ENCODE measurements at regions not wholly inside any gene's neighbourhood (a gene's known extent, or its start where the extent isn't known, plus 50 kb on each side); places are given as distances from the start of the nearest gene placed in this dataset.

DNA sequence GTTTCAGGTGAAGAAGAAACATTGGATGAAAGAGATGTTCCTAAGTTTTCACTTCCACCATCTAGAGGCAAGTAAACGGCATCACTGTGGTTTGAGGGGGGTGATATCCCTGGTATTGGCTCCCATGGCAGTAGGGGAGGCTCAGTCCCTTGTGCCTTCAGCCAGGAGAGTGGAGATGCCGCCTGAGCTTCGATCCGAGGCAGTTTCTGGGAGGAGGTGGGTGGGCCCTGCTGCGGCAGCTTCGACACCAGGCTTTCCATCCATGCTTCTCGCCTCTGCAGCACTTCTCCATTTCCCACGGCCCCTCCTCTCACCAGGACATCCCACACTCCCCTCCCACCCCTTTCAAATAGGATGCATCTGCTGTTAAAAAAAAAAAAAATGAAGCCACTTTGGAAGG lies 258.3 kb downstream of the GADD45G start (continued):
- TF ChIP-seq RAD21 (IDR thresholded peaks at IDR 0.05; ENCODE audit: low read length), result no peak
- no peak for TF ChIP-seq YY1 (IDR thresholded peaks at IDR 0.05; ENCODE audit: low read depth)
- no peak for TF ChIP-seq MEF2A (IDR thresholded peaks at IDR 0.05; ENCODE audit: borderline replicate concordance, low read depth)
- no peak for TF ChIP-seq ELF1 (IDR thresholded peaks at IDR 0.05)
- no peak for TF ChIP-seq NFIC (IDR thresholded peaks at IDR 0.05; ENCODE audit: borderline replicate concordance)
- no peak for TF ChIP-seq MXI1 (IDR thresholded peaks at IDR 0.05; ENCODE audit: low read depth, low read length)
- TF ChIP-seq, protein P1, sequence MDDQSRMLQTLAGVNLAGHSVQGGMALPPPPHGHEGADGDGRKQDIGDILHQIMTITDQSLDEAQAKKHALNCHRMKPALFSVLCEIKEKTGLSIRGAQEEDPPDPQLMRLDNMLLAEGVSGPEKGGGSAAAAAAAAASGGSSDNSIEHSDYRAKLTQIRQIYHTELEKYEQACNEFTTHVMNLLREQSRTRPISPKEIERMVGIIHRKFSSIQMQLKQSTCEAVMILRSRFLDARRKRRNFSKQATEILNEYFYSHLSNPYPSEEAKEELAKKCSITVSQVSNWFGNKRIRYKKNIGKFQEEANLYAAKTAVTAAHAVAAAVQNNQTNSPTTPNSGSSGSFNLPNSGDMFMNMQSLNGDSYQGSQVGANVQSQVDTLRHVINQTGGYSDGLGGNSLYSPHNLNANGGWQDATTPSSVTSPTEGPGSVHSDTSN (IDR thresholded peaks at IDR 0.05), result no peak
- TF ChIP-seq, protein P2, sequence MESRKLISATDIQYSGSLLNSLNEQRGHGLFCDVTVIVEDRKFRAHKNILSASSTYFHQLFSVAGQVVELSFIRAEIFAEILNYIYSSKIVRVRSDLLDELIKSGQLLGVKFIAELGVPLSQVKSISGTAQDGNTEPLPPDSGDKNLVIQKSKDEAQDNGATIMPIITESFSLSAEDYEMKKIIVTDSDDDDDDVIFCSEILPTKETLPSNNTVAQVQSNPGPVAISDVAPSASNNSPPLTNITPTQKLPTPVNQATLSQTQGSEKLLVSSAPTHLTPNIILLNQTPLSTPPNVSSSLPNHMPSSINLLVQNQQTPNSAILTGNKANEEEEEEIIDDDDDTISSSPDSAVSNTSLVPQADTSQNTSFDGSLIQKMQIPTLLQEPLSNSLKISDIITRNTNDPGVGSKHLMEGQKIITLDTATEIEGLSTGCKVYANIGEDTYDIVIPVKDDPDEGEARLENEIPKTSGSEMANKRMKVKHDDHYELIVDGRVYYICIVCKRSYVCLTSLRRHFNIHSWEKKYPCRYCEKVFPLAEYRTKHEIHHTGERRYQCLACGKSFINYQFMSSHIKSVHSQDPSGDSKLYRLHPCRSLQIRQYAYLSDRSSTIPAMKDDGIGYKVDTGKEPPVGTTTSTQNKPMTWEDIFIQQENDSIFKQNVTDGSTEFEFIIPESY (IDR thresholded peaks at IDR 0.05; ENCODE audit: borderline replicate concordance, low read depth), result no peak
- TF ChIP-seq, protein P3, sequence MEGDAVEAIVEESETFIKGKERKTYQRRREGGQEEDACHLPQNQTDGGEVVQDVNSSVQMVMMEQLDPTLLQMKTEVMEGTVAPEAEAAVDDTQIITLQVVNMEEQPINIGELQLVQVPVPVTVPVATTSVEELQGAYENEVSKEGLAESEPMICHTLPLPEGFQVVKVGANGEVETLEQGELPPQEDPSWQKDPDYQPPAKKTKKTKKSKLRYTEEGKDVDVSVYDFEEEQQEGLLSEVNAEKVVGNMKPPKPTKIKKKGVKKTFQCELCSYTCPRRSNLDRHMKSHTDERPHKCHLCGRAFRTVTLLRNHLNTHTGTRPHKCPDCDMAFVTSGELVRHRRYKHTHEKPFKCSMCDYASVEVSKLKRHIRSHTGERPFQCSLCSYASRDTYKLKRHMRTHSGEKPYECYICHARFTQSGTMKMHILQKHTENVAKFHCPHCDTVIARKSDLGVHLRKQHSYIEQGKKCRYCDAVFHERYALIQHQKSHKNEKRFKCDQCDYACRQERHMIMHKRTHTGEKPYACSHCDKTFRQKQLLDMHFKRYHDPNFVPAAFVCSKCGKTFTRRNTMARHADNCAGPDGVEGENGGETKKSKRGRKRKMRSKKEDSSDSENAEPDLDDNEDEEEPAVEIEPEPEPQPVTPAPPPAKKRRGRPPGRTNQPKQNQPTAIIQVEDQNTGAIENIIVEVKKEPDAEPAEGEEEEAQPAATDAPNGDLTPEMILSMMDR (IDR thresholded peaks at IDR 0.05), result no peak

DNA sequence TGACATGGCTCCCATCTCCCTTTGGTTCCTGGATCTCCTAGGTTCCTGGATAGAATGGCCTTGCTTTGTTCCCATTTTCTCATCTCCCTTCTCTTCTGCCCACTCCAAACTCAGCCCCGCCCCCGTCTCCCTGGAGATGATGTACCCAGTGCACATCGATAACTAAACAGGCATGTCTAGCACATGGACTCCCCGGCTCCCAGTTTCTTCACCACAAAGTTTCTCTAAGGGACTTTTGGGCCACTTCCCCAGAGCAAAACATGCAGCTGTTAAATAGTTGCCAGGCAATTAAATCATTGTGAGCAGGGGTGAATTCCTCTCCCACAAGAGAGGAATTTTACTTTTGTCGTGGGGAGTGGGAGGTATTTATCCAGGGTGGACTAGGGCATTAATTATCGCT lies 259.0 kb downstream of the GADD45G start:
- CTCF ChIA-PET, result interaction anchor here (1.0 to 1.4 kb wide), 3 partner anchors 12 to 266 kb away, joined by 3 to 4 read pairs (median 3); no protein-coding TSS in a partner anchor
- H3K4me3 ChIP-seq (ENCODE audit: low read depth in 2 of 2, low read length in 1 of 2), result no peak overlapping the region
- H3K9me3 ChIP-seq, result no peaks in the 10 kb centered on the region
- H3K27me3 ChIP-seq (ENCODE audit: insufficient read depth), result no peaks in the 10 kb centered on the region
- H3K79me2 ChIP-seq (ENCODE audit: insufficient read depth), result no peaks in the 10 kb centered on the region
- no peaks in the 10 kb centered on the region for H4K20me1 ChIP-seq (ENCODE audit: insufficient read depth)
- TF ChIP-seq TEAD4 (IDR thresholded peaks at IDR 0.05; ENCODE audit: borderline replicate concordance, insufficient read depth), result no peak
- no peak for TF ChIP-seq SMC3 (IDR thresholded peaks at IDR 0.05; ENCODE audit: low read depth, low read length)
- no peak for TF ChIP-seq CHD2 (IDR thresholded peaks at IDR 0.05; ENCODE audit: low read length, partially characterized antibody)
- TF ChIP-seq MXI1 (IDR thresholded peaks at IDR 0.05; ENCODE audit: low read depth, low read length), result no peak
- TF ChIP-seq RXRA (IDR thresholded peaks at IDR 0.05; ENCODE audit: borderline replicate concordance, low read depth), result no peak
- TF ChIP-seq, protein P4, sequence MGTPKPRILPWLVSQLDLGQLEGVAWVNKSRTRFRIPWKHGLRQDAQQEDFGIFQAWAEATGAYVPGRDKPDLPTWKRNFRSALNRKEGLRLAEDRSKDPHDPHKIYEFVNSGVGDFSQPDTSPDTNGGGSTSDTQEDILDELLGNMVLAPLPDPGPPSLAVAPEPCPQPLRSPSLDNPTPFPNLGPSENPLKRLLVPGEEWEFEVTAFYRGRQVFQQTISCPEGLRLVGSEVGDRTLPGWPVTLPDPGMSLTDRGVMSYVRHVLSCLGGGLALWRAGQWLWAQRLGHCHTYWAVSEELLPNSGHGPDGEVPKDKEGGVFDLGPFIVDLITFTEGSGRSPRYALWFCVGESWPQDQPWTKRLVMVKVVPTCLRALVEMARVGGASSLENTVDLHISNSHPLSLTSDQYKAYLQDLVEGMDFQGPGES (IDR thresholded peaks at IDR 0.05; ENCODE audit: low read depth, low read length), result no peak
- TF ChIP-seq, protein P5, sequence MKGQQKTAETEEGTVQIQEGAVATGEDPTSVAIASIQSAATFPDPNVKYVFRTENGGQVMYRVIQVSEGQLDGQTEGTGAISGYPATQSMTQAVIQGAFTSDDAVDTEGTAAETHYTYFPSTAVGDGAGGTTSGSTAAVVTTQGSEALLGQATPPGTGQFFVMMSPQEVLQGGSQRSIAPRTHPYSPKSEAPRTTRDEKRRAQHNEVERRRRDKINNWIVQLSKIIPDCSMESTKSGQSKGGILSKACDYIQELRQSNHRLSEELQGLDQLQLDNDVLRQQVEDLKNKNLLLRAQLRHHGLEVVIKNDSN (IDR thresholded peaks at IDR 0.05; ENCODE audit: borderline replicate concordance, low read depth), result no peak
- H3K4me1 ChIP-seq (ENCODE audit: control insufficient read depth in 1 of 2, insufficient read depth in 2 of 2, low read depth in 1 of 2, low read length in 1 of 2), result peaks cover 0 to 3% of the 10 kb centered on the region in 2 experiments; a peak in 1 of 4 replicates
- H3K9me2 ChIP-seq, result no peaks in the 10 kb centered on the region
- no peaks in the 10 kb centered on the region for H3F3A ChIP-seq (replicated peaks; ENCODE audit: insufficient read depth)
- WGBS (ENCODE audit: low lambda C conversion rate), result 56% methylated on average over 6 of the region's 6 CpGs
- no peak overlapping the region for H3K9ac ChIP-seq
- H3K36me3 ChIP-seq (replicated peaks in 1 of 2; ENCODE audit: control insufficient read depth in 1 of 2, insufficient read depth in 2 of 2, low read length in 1 of 2), result no peaks in the 10 kb centered on the region
- H3K4me2 ChIP-seq, result no peak overlapping the region
- DNase-seq, result no peak
- no peak overlapping the region for H2AFZ ChIP-seq (ENCODE audit: low read depth)
- H3K27ac ChIP-seq (ENCODE audit: low read depth in 2 of 2, low read length in 1 of 2), result no peak overlapping the region
- POLR2A ChIA-PET, result no interaction called here

All from SK-N-SH (cell line).